SK-N-MC (cell line): ENCODE measurements at regions not wholly inside any gene's neighbourhood (a gene's known extent, or its start where the extent isn't known, plus 50 kb on each side); places are given as distances from the start of the nearest gene placed in this dataset.
"Not testable (repeated sequence)": the region's sequence is repeated elsewhere in the genome, so short reads cannot be mapped to it uniquely, and the experiment has no call there.

Source experiments
- DNase-seq: peaks from one replicate; pipeline ENCODE4 v3.0.0-alpha.2; 2011; ENCODE audit warnings: low read depth, low spot score
- H3K27ac ChIP-seq: fragments of 200-600 bp; sonication (generic); 2 replicates; pipeline ENCODE4 v1.5.1; 2016; ENCODE audit warnings: mixed run types
- H3K36me3 ChIP-seq: fragments of 200-600 bp; sonication (generic); 2 replicates; pipeline ENCODE4 v1.6.1; 2017; ENCODE audit warnings: antibody characterized with exemption, low read length, mixed read lengths; ENCODE audit not compliant: insufficient read depth
- H3K4me3 ChIP-seq: fragments of 200-600 bp; sonication (generic); 2 replicates; pipeline ENCODE4 v1.5.1; 2016
- H3K9ac ChIP-seq: fragments of 200-600 bp; sonication (generic); 2 replicates; pipeline ENCODE4 v1.8.0; 2017; ENCODE audit warnings: mixed run types, mixed read lengths; ENCODE audit not compliant: insufficient read length
- H3K9me3 ChIP-seq: fragments of 200-600 bp; sonication (generic); 2 replicates; pipeline ENCODE4 v1.6.1; 2017; ENCODE audit warnings: low read depth, mild to moderate bottlenecking, antibody characterized with exemption, low read length, moderate library complexity, mixed read lengths
- EZH2 ChIP-seq: fragments of 200-600 bp; sonication (generic); IDR thresholded peaks from one replicate; pipeline ENCODE4 v1.6.1; 2017; ENCODE audit warnings: antibody characterized with exemption
- FOXP2 ChIP-seq: optimal IDR thresholded peaks from 2 replicates; pipeline ENCODE3; 2011; ENCODE audit warnings: mild to moderate bottlenecking, moderate library complexity; ENCODE audit not compliant: insufficient read depth; ENCODE audit errors: extremely low read length, control extremely low read depth
- POLR2AphosphoS5 ChIP-seq: IDR thresholded peaks from 2 replicates; pipeline ENCODE4 v1.6.1; 2012; ENCODE audit warnings: mild to moderate bottlenecking, low read depth, low read length, borderline replicate concordance

GRCh38 chr6:16897669-16898068 lies 136.4 kb upstream of the ATXN1 start:
- Histone ChIP-seq H3K4me3 (no peak overlapping the region), H3K27ac (no peak overlapping the region)

GRCh38 chr6:16894301-16894700 lies 133.0 kb upstream of the ATXN1 start:
- 0 out of 2 replicates have a peak, but pooled peaks cover 5% of the 10 kb centered on the region for H3K9me3 ChIP-seq
- H3K27ac ChIP-seq: peak overlapping the region; percentile 78
- TF ChIP-seq POLR2AphosphoS5 (no peak), EZH2 (no peak), FOXP2 (no peak)
- H3K36me3 ChIP-seq: no peaks in the 10 kb centered on the region
- no peak overlapping the region for H3K4me3 ChIP-seq
- DNase-seq: no peak
- no peak overlapping the region for H3K9ac ChIP-seq

More at GRCh38 chr6:16897669-16898068, 136.4 kb upstream of the ATXN1 start:
- H3K9me3 ChIP-seq: 0 out of 2 replicates have a peak, but pooled peaks cover 5% of the 10 kb centered on the region
- no peaks in the 10 kb centered on the region for H3K36me3 ChIP-seq
- DNase-seq: no peak
- no peak overlapping the region for H3K9ac ChIP-seq
- TF ChIP-seq FOXP2 (no peak), POLR2AphosphoS5 (no peak), EZH2 (no peak)

- not testable (repeated sequence) for H3K4me3 ChIP-seq, H3K9ac ChIP-seq, H3K9me3 ChIP-seq, H3K36me3 ChIP-seq, H3K27ac ChIP-seq, DNase-seq
These were observed 129.8 kb upstream of the ATXN1 start for GRCh38 chr6:16891110-16891509.

GRCh38 chr6:16885411-16886160 lies 124.3 kb upstream of the ATXN1 start:
- TF ChIP-seq EZH2: no peak
- no peak for TF ChIP-seq POLR2AphosphoS5
- TF ChIP-seq FOXP2: no peak
- H3K9me3 ChIP-seq: no peaks in the 10 kb centered on the region
- DNase-seq: no peak
- no peak overlapping the region for H3K4me3 ChIP-seq
- no peak overlapping the region for H3K9ac ChIP-seq
- H3K36me3 ChIP-seq: no peaks in the 10 kb centered on the region
- no peak overlapping the region for H3K27ac ChIP-seq

- TF ChIP-seq FOXP2: no peak
- no peak for TF ChIP-seq EZH2
- TF ChIP-seq POLR2AphosphoS5: no peak
- no peaks in the 10 kb centered on the region for H3K9me3 ChIP-seq
- no peak for DNase-seq
- no peak overlapping the region for H3K4me3 ChIP-seq
- no peaks in the 10 kb centered on the region for H3K36me3 ChIP-seq
- no peak overlapping the region for H3K27ac ChIP-seq
- H3K9ac ChIP-seq: no peak overlapping the region
These were observed 123.3 kb upstream of the ATXN1 start for GRCh38 chr6:16884526-16884925.

GRCh38 chr6:16883414-16883813 lies 122.2 kb upstream of the ATXN1 start:
- no peak overlapping the region for H3K27ac ChIP-seq
- H3K36me3 ChIP-seq: no peaks in the 10 kb centered on the region
- peaks cover 4% of the 10 kb centered on the region; the same call in 1 of the 2 replicates for H3K9me3 ChIP-seq
- TF ChIP-seq POLR2AphosphoS5 (no peak), EZH2 (no peak), FOXP2 (no peak)
- no peak overlapping the region for H3K4me3 ChIP-seq
- no peak overlapping the region for H3K9ac ChIP-seq
- no peak for DNase-seq

GRCh38 chr6:16882230-16882629 lies 121.0 kb upstream of the ATXN1 start:
- no peak for DNase-seq
- no peak overlapping the region for H3K4me3 ChIP-seq
- no peak overlapping the region for H3K27ac ChIP-seq
- no peak overlapping the region for H3K9ac ChIP-seq
- peaks cover 4% of the 10 kb centered on the region; the same call in 1 of the 2 replicates for H3K9me3 ChIP-seq
- no peaks in the 10 kb centered on the region for H3K36me3 ChIP-seq
- TF ChIP-seq FOXP2 (no peak), EZH2 (no peak), POLR2AphosphoS5 (no peak)

- H3K9ac ChIP-seq, H3K36me3 ChIP-seq, H3K27ac ChIP-seq, H3K9me3 ChIP-seq, DNase-seq, H3K4me3 ChIP-seq: not testable (repeated sequence)
These were observed 115.6 kb upstream of the ATXN1 start for GRCh38 chr6:16876852-16877251.

GRCh38 chr6:16876201-16876600 lies 114.9 kb upstream of the ATXN1 start:
- H3K27ac ChIP-seq: no peak overlapping the region
- TF ChIP-seq EZH2 (no peak), POLR2AphosphoS5 (no peak), FOXP2 (no peak)
- no peaks in the 10 kb centered on the region for H3K36me3 ChIP-seq
- H3K4me3 ChIP-seq: no peak overlapping the region
- DNase-seq: no peak
- peaks cover 4% of the 10 kb centered on the region; the same call in 1 of the 2 replicates for H3K9me3 ChIP-seq
- H3K9ac ChIP-seq: no peak overlapping the region
